ENCODE measurements at regions not wholly inside any gene's neighbourhood (a gene's known extent, or its start where the extent isn't known, plus 50 kb on each side); places are given as distances from the start of the nearest gene placed in this dataset.
A peak's percentile ranks its signal among the peaks of the same experiment; 100 is the strongest.
"Not testable (repeated sequence)": the region's sequence is repeated elsewhere in the genome, so short reads cannot be mapped to it uniquely, and the experiment has no call there.

GRCh38 chr11:34001557-34002064 lies 49.9 kb upstream of the CAPRIN1 start:
- no peak for DNase-seq (ENCODE audit: low read depth)

- no peak for DNase-seq (ENCODE audit: low read depth)
Measured at GRCh38 chr11:33999393-33999792, 52.1 kb upstream of the CAPRIN1 start.

- DNase-seq (ENCODE audit: low read depth) = no peak
Measured at GRCh38 chr11:33997584-33998251, 53.8 kb upstream of the CAPRIN1 start.

GRCh38 chr11:33996498-33997454 lies 54.8 kb upstream of the CAPRIN1 start:
- peak; percentile 21 for DNase-seq (ENCODE audit: low read depth)

GRCh38 chr11:33994937-33995336 lies 56.6 kb upstream of the CAPRIN1 start:
- no peak for DNase-seq (ENCODE audit: low read depth)

GRCh38 chr11:33991136-33991535 lies 60.4 kb upstream of the CAPRIN1 start:
- not testable (repeated sequence) for DNase-seq (ENCODE audit: low read depth)

GRCh38 chr11:33990131-33990530 lies 61.4 kb upstream of the CAPRIN1 start:
- not testable (repeated sequence) for DNase-seq (ENCODE audit: low read depth)

- DNase-seq (ENCODE audit: low read depth) = no peak
Measured at GRCh38 chr11:33989461-33989860, 62.1 kb upstream of the CAPRIN1 start.

GRCh38 chr11:33988586-33989370 lies 62.8 kb upstream of the CAPRIN1 start:
- no peak for DNase-seq (ENCODE audit: low read depth)

- DNase-seq (ENCODE audit: low read depth) = peak; percentile 42
Measured at GRCh38 chr11:33987975-33988580, 63.5 kb upstream of the CAPRIN1 start.

GRCh38 chr11:33987545-33987944 lies 64.0 kb upstream of the CAPRIN1 start:
- no peak for DNase-seq (ENCODE audit: low read depth)

- not testable (repeated sequence) for DNase-seq (ENCODE audit: low read depth)
Measured at GRCh38 chr11:33986597-33987501, 64.7 kb upstream of the CAPRIN1 start.

GRCh38 chr11:33984682-33985389 lies 66.7 kb upstream of the CAPRIN1 start:
- no peak for DNase-seq (ENCODE audit: low read depth)

- no peak for DNase-seq (ENCODE audit: low read depth)
Measured at GRCh38 chr11:33982661-33983060, 68.9 kb upstream of the CAPRIN1 start.

- DNase-seq (ENCODE audit: low read depth) = no peak
Measured at GRCh38 chr11:33980897-33981296, 70.6 kb upstream of the CAPRIN1 start.

GRCh38 chr11:33978376-33978775 lies 73.2 kb upstream of the CAPRIN1 start:
- no peak for DNase-seq (ENCODE audit: low read depth)

GRCh38 chr11:33977676-33978075 lies 73.9 kb upstream of the CAPRIN1 start:
- DNase-seq (ENCODE audit: low read depth) = no peak

GRCh38 chr11:33976495-33977199 lies 74.9 kb upstream of the CAPRIN1 start:
- DNase-seq (ENCODE audit: low read depth) = no peak

- no peak for DNase-seq (ENCODE audit: low read depth)
Measured at GRCh38 chr11:33974804-33975203, 76.7 kb upstream of the CAPRIN1 start.
